ENCODE measurements at regions not wholly inside any gene's neighbourhood (a gene's known extent, or its start where the extent isn't known, plus 50 kb on each side); places are given as distances from the start of the nearest gene placed in this dataset.

- DNase-seq, result no peak
These were observed 56.2 kb upstream of the RAB27B start for GRCh38 chr18:54772056-54772455.

GRCh38 chr18:54774423-54774822 lies 53.9 kb upstream of the RAB27B start:
- DNase-seq, result no peak

GRCh38 chr18:54774981-54775665 lies 53.2 kb upstream of the RAB27B start:
- DNase-seq, result no peak

- no peak for DNase-seq
These were observed 52.6 kb upstream of the RAB27B start for GRCh38 chr18:54775686-54776085.

- DNase-seq, result no peak
These were observed 51.8 kb upstream of the RAB27B start for GRCh38 chr18:54776282-54776977.

- DNase-seq, result no peak
These were observed 51.0 kb upstream of the RAB27B start for GRCh38 chr18:54777118-54777791.

GRCh38 chr18:54777989-54778388 lies 50.3 kb upstream of the RAB27B start:
- no peak for DNase-seq

All from NCI-H2171 (cell line).